ENCODE measurements at regions not wholly inside any gene's neighbourhood (a gene's known extent, or its start where the extent isn't known, plus 50 kb on each side); places are given as distances from the start of the nearest gene placed in this dataset.

- no peak for TF ChIP-seq CTCF (IDR thresholded peaks at IDR 0.05)
- TF ChIP-seq SMC3 (IDR thresholded peaks at IDR 0.05): no peak
- no peak for TF ChIP-seq BHLHE40 (IDR thresholded peaks at IDR 0.05; ENCODE audit: low read depth, low read length)
- no peak for TF ChIP-seq POLR2A (IDR thresholded peaks at IDR 0.05; ENCODE audit: low read length)
- TF ChIP-seq RAD21 (conservative IDR thresholded peaks at IDR 0.05 in 1 of 2, IDR thresholded peaks at IDR 0.05 in 1 of 2): no peak
- no peak for TF ChIP-seq NR3C1 (IDR thresholded peaks at IDR 0.05)
- TF ChIP-seq ESRRA (IDR thresholded peaks at IDR 0.05; ENCODE audit: borderline replicate concordance, low read length): no peak
- no peak for TF ChIP-seq REST (IDR thresholded peaks at IDR 0.05)
- no peak for TF ChIP-seq EP300 (IDR thresholded peaks at IDR 0.05)
These were observed 257.3 kb upstream of the TCERG1L start for GRCh38 chr10:131568866-131569265.
